MM.1S (cell line): ENCODE measurements at regions not wholly inside any gene's neighbourhood (a gene's known extent, or its start where the extent isn't known, plus 50 kb on each side); places are given as distances from the start of the nearest gene placed in this dataset.

Experiments used
- DNase-seq: peaks from one replicate; pipeline ENCODE4 v3.0.0-alpha.2; 2015
- H2AFZ ChIP-seq: fragments of 300-600 bp; sonication (generic); 2 replicates; pipeline ENCODE4 v1.6.0; 2016; ENCODE audit warnings: antibody characterized with exemption, low read length
- H3F3A ChIP-seq: fragments of 300-600 bp; sonication (generic); 2 replicates; pipeline ENCODE4 v1.6.1; 2016; ENCODE audit warnings: mild to moderate bottlenecking, antibody characterized with exemption, low read length, moderate library complexity, mixed read lengths; ENCODE audit not compliant: insufficient read depth
- H3K27ac ChIP-seq: fragments of 300-600 bp; sonication (generic); 2 replicates; pipeline ENCODE4 v1.5.1; 2016; ENCODE audit warnings: mild to moderate bottlenecking, low read length
- H3K27me3 ChIP-seq: fragments of 300-600 bp; sonication (generic); replicated peaks from 2 replicates; pipeline ENCODE4 v1.6.0; 2016; ENCODE audit warnings: low read length; ENCODE audit not compliant: insufficient read depth
- H3K36me3 ChIP-seq: fragments of 300-600 bp; sonication (generic); replicated peaks from 2 replicates; pipeline ENCODE4 v1.6.1; 2016; ENCODE audit warnings: mild to moderate bottlenecking, low read length, mixed read lengths; ENCODE audit not compliant: insufficient read depth
- H3K4me1 ChIP-seq: fragments of 300-600 bp; sonication (generic); 2 replicates; pipeline ENCODE4 v1.6.1; 2016; ENCODE audit warnings: low read length, mixed read lengths
- H3K4me2 ChIP-seq: fragments of 300-600 bp; sonication (generic); 2 replicates; pipeline ENCODE4 v1.6.0; 2016; ENCODE audit warnings: low read depth, low read length
- H3K4me3 ChIP-seq: fragments of 300-600 bp; sonication (generic); 2 replicates; pipeline ENCODE4 v1.5.1; 2016; ENCODE audit warnings: low read length, mixed read lengths
- H3K79me2 ChIP-seq: fragments of 300-600 bp; sonication (generic); 2 replicates; pipeline ENCODE4 v1.6.1; 2016; ENCODE audit warnings: mixed run types, low read length, mixed read lengths
- H3K9ac ChIP-seq: fragments of 300-600 bp; sonication (generic); 2 replicates; pipeline ENCODE4 v1.6.1; 2016; ENCODE audit warnings: low read length, mixed read lengths
- H3K9me2 ChIP-seq: fragments of 300-600 bp; sonication (generic); replicated peaks from 2 replicates; pipeline ENCODE4 v1.6.1; 2016; ENCODE audit warnings: mild to moderate bottlenecking, low read length, mixed read lengths; ENCODE audit not compliant: insufficient read depth
- H3K9me3 ChIP-seq: fragments of 300-600 bp; sonication (generic); replicated peaks from 2 replicates; pipeline ENCODE4 v1.6.1; 2016; ENCODE audit warnings: mild to moderate bottlenecking, low read length, mixed read lengths; ENCODE audit not compliant: insufficient read depth
- H4K20me1 ChIP-seq: fragments of 300-600 bp; sonication (generic); 2 replicates; pipeline ENCODE4 v1.6.1; 2016; ENCODE audit warnings: mild to moderate bottlenecking, low read length, moderate library complexity, mixed read lengths; ENCODE audit not compliant: insufficient read depth
- CTCF ChIP-seq: fragments of 300-600 bp; sonication (generic); IDR thresholded peaks from 2 replicates; pipeline ENCODE4 v1.5.1; 2016; ENCODE audit warnings: antibody characterized with exemption, low read length, mixed read lengths
- EZH2 ChIP-seq: fragments of 300-600 bp; sonication (generic); optimal IDR thresholded peaks from 2 replicates; pipeline ENCODE3; 2017; ENCODE audit warnings: low read depth, mild to moderate bottlenecking, antibody characterized with exemption, low read length, mixed read lengths
- EZH2phosphoT487 ChIP-seq: fragments of 300-600 bp; sonication (generic); IDR thresholded peaks from 2 replicates; pipeline ENCODE4 v1.6.1; 2018; ENCODE audit warnings: antibody characterized with exemption, low read length

DNA sequence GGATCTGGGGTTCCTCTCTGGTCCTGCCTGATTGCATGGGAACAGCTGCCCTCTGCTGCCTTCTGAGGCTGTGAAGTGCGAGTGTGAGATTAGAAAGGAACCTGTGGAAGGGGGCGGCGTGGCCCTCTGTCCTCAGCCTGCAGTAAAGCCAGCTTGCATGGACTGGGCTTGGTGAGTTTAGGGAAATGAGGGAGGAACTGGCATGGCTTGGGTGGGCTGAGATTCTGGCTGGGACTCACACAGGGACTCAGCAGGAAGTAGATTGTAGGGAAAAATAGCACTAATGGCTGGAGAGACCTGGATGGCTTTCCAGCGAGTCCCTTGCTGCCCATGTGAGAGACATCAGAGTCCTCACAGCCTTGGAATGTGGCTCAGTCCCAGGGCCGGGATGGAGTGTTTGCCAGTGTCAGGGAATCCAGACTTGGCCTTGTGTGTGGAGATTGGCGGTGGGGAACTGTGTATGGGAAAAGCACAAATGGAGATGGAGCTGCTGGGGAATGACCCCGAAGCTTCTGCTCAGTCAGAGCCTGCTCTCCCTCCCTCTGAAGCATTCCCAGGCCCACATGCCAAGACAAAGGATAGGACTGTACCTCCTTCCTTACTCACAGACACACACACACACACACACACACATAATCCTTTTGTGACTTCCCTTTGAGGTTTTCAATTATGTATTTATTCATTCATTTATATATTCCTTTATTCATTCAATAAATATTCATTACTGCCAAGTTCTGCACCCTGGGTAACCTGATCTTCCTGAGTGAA is 115.4 kb downstream of the ACAA2 start:
- H4K20me1 ChIP-seq, result no peaks in the 10 kb centered on the region
- no peak overlapping the region for H3K4me2 ChIP-seq
- H3F3A ChIP-seq, result no peaks in the 10 kb centered on the region
- H3K9me2 ChIP-seq, result no peaks in the 10 kb centered on the region
- H3K4me1 ChIP-seq, result no peaks in the 10 kb centered on the region
- H3K79me2 ChIP-seq, result no peaks in the 10 kb centered on the region
- H3K4me3 ChIP-seq, result no peak overlapping the region
- no peak for DNase-seq
- H3K36me3 ChIP-seq, result no peaks in the 10 kb centered on the region
- no peak for TF ChIP-seq EZH2
- no peak for TF ChIP-seq EZH2phosphoT487
- no peak for TF ChIP-seq CTCF
- H2AFZ ChIP-seq, result no peak overlapping the region
- no peaks in the 10 kb centered on the region for H3K27me3 ChIP-seq
- H3K27ac ChIP-seq, result no peak overlapping the region
- no peaks in the 10 kb centered on the region for H3K9me3 ChIP-seq
- H3K9ac ChIP-seq, result no peak overlapping the region

GRCh38 chr18:49697049-49697448 is 116.3 kb downstream of the ACAA2 start:
- no peaks in the 10 kb centered on the region for H3K9me2 ChIP-seq
- H3K36me3 ChIP-seq, result no peaks in the 10 kb centered on the region
- H3K4me2 ChIP-seq, result no peak overlapping the region
- no peak overlapping the region for H3K27ac ChIP-seq
- no peak overlapping the region for H3K9ac ChIP-seq
- H3K4me1 ChIP-seq, result no peaks in the 10 kb centered on the region
- no peaks in the 10 kb centered on the region for H4K20me1 ChIP-seq
- H3K4me3 ChIP-seq, result no peak overlapping the region
- DNase-seq, result no peak
- no peaks in the 10 kb centered on the region for H3K79me2 ChIP-seq
- H3F3A ChIP-seq, result no peaks in the 10 kb centered on the region
- no peaks in the 10 kb centered on the region for H3K27me3 ChIP-seq
- TF ChIP-seq EZH2phosphoT487 (no peak), CTCF (no peak), EZH2 (no peak)
- no peaks in the 10 kb centered on the region for H3K9me3 ChIP-seq
- H2AFZ ChIP-seq, result no peak overlapping the region

GRCh38 chr18:49694402-49694801 is 118.9 kb downstream of the ACAA2 start:
- DNase-seq, result no peak
- Histone ChIP-seq H3K9me3 (no peaks in the 10 kb centered on the region), H3K4me1 (no peaks in the 10 kb centered on the region), H3K9ac (no peak overlapping the region), H3K4me3 (no peak overlapping the region), H3K79me2 (no peaks in the 10 kb centered on the region), H3K9me2 (no peaks in the 10 kb centered on the region), H3K27ac (no peak overlapping the region), H3K4me2 (no peak overlapping the region), H4K20me1 (no peaks in the 10 kb centered on the region), H2AFZ (no peak overlapping the region), H3K36me3 (no peaks in the 10 kb centered on the region), H3K27me3 (no peaks in the 10 kb centered on the region), H3F3A (no peaks in the 10 kb centered on the region)
- no peak for TF ChIP-seq EZH2
- TF ChIP-seq CTCF, result no peak
- no peak for TF ChIP-seq EZH2phosphoT487
